ENCODE measurements at regions not wholly inside any gene's neighbourhood (a gene's known extent, or its start where the extent isn't known, plus 50 kb on each side); places are given as distances from the start of the nearest gene placed in this dataset.

GRCh38 chr2:88871336-88871735, 179.9 kb downstream of the RPIA start:
- POLR2A ChIA-PET: no interaction called here
- CTCF ChIA-PET: interaction anchor here (1.6 kb wide), 1 partner anchor 9 kb away, joined by 6 read pairs; no protein-coding TSS in a partner anchor
- ATAC-seq: no peak

More at GRCh38 chr2:88871336-88871735, 179.9 kb downstream of the RPIA start:
- in situ Hi-C loops (cut with MboI): no loop called here
- no peak overlapping the region for H3K4me2 ChIP-seq (ENCODE audit: control insufficient read depth, insufficient read depth)
- TF ChIP-seq PKNOX1 (IDR thresholded peaks at IDR 0.05) (no peak), RELB (IDR thresholded peaks at IDR 0.05; ENCODE audit: low read depth) (no peak), TAF1 (IDR thresholded peaks at IDR 0.05; ENCODE audit: borderline replicate concordance, low read depth, low read length) (no peak), ZNF622 (IDR thresholded peaks at IDR 0.05) (no peak), CREM (IDR thresholded peaks at IDR 0.05; ENCODE audit: low read depth) (no peak), POLR2AphosphoS2 (IDR thresholded peaks at IDR 0.05; ENCODE audit: low read depth, low read length) (no peak), CBX3 (IDR thresholded peaks at IDR 0.05; ENCODE audit: borderline replicate concordance, low read depth) (no peak), RB1 (IDR thresholded peaks at IDR 0.05; ENCODE audit: borderline replicate concordance) (no peak), IKZF2 (IDR thresholded peaks at IDR 0.05) (no peak), IRF5 (IDR thresholded peaks at IDR 0.05; ENCODE audit: borderline replicate concordance) (no peak), BCL3 (IDR thresholded peaks at IDR 0.05; ENCODE audit: borderline replicate concordance, insufficient read depth, low read depth, low read length, poor library complexity, severe bottlenecking) (no peak), ZNF384 (IDR thresholded peaks at IDR 0.05; ENCODE audit: borderline replicate concordance, low read depth, low read length) (no peak), ZBTB11 (CRISPR knock-in tag; IDR thresholded peaks at IDR 0.05) (no peak), TCF7 (IDR thresholded peaks at IDR 0.05; ENCODE audit: borderline replicate concordance) (no peak)
- BruUV-seq (replicated peaks): no TSS peak
- H3K9me3 ChIP-seq (replicated peaks; ENCODE audit: control insufficient read depth, insufficient read depth, low read length): no peaks in the 10 kb centered on the region
- FAIRE-seq (no peak), DNase-seq (ENCODE audit: low read depth, low spot score) (no peak)
- 60% methylated on average over 5 of the region's 5 CpGs for WGBS (ENCODE audit: insufficient coverage, insufficient replicate concordance, low lambda C conversion rate, missing lambda C conversion rate)
- H3K36me3 ChIP-seq (ENCODE audit: control insufficient read depth in 2 of 2, insufficient read depth in 2 of 2, low read length in 1 of 2): no peaks in the 10 kb centered on the region
- H3K9ac ChIP-seq (ENCODE audit: control insufficient read depth, insufficient read depth, low read length): no peak overlapping the region
- H3K27ac ChIP-seq (ENCODE audit: control insufficient read depth, insufficient read depth): no peak overlapping the region
- intact Hi-C loops (cut with micrococcal nuclease; ENCODE audit: unreplicated experiment): loop anchor here (10.0 kb wide), 1 partner anchor 83 kb away; no protein-coding TSS in a partner anchor
- H3K27me3 ChIP-seq (replicated peaks in 1 of 2; ENCODE audit: control insufficient read depth in 2 of 2, insufficient read depth in 2 of 2, low read length in 1 of 2): no peaks in the 10 kb centered on the region
- H3K4me1 ChIP-seq (ENCODE audit: control insufficient read depth, insufficient read depth, low read length): no peaks in the 10 kb centered on the region; the same call in 1 of the 2 replicates
- H3K4me3 ChIP-seq: no peak overlapping the region
- H2AFZ ChIP-seq (ENCODE audit: control insufficient read depth, low read depth, low read length): no peak overlapping the region
- RAD21 ChIA-PET (ENCODE audit: unreplicated experiment): no interaction called here
- SMC1A ChIA-PET (ENCODE audit: uncharacterized antibody, unreplicated experiment): interaction anchor here (1.0 kb wide), 1 partner anchor 11 kb away, joined by 3 read pairs; no protein-coding TSS in a partner anchor
- H3K79me2 ChIP-seq (ENCODE audit: control insufficient read depth, insufficient read depth, low read length): no peaks in the 10 kb centered on the region
- H4K20me1 ChIP-seq (ENCODE audit: control insufficient read depth, insufficient read depth): no peaks in the 10 kb centered on the region
